Esophagus muscularis mucosa (tissue), 4 donors: ENCODE measurements at regions not wholly inside any gene's neighbourhood (a gene's known extent, or its start where the extent isn't known, plus 50 kb on each side); places are given as distances from the start of the nearest gene placed in this dataset.

Experiments
- CTCF ChIP-seq, 3 experiments: fragments of 200-600 bp in 2 of 3; fragments of 450-650 bp in 1 of 3; sonication (generic) in 2 of 3; IDR thresholded peaks; one replicate each; pipeline ENCODE4 v1.5.1; 2017 to 2019; ENCODE audit warnings: antibody characterized with exemption in 3 of 3, mild to moderate bottlenecking in 2 of 3, moderate library complexity in 1 of 3
- EP300 ChIP-seq: sonication (generic); formaldehyde crosslinking; IDR thresholded peaks from one replicate; pipeline ENCODE4 v1.6.1; 2017; ENCODE audit warnings: antibody characterized with exemption
- POLR2A ChIP-seq: fragments of 450-650 bp; IDR thresholded peaks from one replicate; pipeline ENCODE4 v1.6.1; 2017; ENCODE audit warnings: antibody characterized with exemption, moderate library complexity, mild to moderate bottlenecking, low read depth
- POLR2AphosphoS5 ChIP-seq, 2 donors: sonication (generic); formaldehyde crosslinking; IDR thresholded peaks; one replicate each; pipeline ENCODE4 v1.6.1; 2017; ENCODE audit warnings: antibody characterized with exemption in 2 of 2

GRCh38 chr14:65810322-65810721 is 397.8 kb downstream of the FUT8 start:
- TF ChIP-seq CTCF (IDR thresholded peaks at IDR 0.05) = no peak
- TF ChIP-seq EP300 = no peak
- TF ChIP-seq POLR2A = no peak
- no peak for TF ChIP-seq POLR2AphosphoS5 (IDR thresholded peaks at IDR 0.05)
